ENCODE measurements at regions not wholly inside any gene's neighbourhood (a gene's known extent, or its start where the extent isn't known, plus 50 kb on each side); places are given as distances from the start of the nearest gene placed in this dataset.
A peak's percentile ranks its signal among the peaks of the same experiment; 100 is the strongest.
"Not testable (repeated sequence)": the region's sequence is repeated elsewhere in the genome, so short reads cannot be mapped to it uniquely, and the experiment has no call there.

DNA sequence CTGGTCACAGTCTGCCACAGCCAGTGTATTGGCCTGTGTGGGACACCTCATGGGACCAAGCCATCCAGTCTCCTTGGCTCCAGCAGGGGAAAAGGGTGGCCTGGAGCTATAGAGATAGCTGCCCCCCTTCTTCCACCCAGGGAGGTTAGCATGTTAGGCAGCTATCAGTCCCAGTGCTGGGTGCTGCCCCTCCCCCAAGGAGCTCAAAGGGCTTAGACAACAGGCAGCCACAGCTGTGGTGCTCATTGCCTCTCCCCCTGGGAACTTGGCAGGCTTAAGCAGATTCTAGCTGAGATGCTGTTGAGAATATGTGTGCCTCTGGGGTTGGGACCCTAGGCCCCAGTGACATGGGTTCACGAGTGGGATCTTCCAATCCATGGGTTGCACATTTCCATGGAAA is 226.0 kb upstream of the PTGER4 start:
- Histone ChIP-seq H3K4me3 (no peak overlapping the region), H3K27ac (no peak overlapping the region)

DNA sequence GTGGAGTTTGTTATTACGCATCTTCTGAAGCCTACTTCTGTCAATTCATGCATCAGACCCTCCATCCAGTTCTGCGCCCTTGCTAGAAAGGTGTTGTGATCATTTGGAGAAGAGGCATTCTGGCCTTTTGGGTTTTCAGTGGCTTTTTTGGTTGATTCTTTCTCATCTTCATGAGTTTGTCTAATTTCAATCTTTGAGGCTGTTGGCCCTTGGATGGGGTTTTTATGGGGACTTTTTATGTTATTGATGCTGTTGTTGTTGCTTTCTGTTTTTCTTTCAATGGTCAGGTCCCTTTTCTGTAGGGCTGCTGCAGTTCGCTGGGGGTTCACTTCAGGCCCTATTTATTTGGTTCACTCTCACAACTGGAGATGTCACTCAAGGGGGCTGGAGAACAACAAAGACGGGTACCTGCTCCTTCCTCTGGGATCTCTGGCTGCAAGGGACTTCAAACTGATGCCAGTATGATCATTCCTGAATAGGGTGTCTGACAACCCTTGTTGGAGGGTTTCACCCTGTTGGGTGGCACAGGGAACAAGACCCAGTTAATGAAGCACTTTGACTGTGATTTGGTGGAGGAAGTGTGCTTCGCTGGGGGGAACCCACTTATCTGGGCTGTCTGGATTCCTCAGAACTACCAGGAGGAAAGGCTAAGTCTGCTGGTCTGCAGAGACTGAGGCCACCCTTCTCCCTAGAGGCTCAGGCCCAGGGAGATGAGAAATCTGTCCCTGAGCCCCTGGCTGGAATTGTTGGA is 226.7 kb upstream of the PTGER4 start:
- Histone ChIP-seq H3K4me3 (no peak overlapping the region), H3K27ac (no peak overlapping the region)

DNA sequence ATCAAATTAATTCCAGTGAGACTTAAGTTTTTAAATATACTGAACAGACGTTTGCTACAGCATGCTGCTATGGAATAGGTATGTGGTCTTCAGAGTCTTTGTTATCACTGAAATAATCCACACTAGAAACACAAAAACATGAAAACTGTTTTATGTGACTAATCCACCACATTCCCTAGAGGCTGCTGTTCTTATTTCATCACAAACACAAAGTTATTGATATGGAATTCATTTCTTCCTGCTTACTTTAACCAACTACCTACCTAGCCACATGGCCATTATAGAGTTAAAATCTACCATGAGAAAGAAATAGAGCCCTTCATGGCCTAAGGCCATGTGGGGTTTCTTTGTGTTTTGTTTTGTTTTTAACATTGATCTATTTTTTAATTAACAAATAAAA is 232.3 kb upstream of the PTGER4 start:
- no peak overlapping the region for H3K4me3 ChIP-seq
- H3K27ac ChIP-seq, result peak overlapping the region in 1 of 21 experiments; percentile 2

GRCh38 chr5:40446910-40447309 is 232.8 kb upstream of the PTGER4 start:
- Histone ChIP-seq H3K27ac (peak overlapping the region in 1 of 21 experiments; percentile 2), H3K4me3 (no peak overlapping the region)

DNA sequence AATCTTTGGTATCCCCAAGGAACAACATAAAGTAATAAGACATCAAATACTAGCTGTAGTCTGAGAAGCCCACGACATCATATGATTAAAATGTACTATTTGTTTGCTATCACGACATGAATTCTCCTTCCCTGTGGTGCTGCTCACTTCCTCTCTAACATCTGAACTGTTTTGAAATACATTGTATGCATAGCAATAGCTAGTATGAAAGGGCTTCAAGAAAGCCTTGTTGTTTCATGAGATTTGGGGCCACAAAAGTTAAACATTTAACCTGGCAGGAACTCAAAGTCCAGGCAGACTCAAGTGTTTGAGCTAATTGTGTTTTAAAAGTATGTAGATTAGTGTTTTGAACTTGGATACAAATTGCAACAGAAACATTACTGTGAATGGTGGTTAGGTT is 237.4 kb upstream of the PTGER4 start:
- H3K27ac ChIP-seq, result peak overlapping the region in 2 of 21 experiments; percentile 33 to 59
- no peak overlapping the region for H3K4me3 ChIP-seq

DNA sequence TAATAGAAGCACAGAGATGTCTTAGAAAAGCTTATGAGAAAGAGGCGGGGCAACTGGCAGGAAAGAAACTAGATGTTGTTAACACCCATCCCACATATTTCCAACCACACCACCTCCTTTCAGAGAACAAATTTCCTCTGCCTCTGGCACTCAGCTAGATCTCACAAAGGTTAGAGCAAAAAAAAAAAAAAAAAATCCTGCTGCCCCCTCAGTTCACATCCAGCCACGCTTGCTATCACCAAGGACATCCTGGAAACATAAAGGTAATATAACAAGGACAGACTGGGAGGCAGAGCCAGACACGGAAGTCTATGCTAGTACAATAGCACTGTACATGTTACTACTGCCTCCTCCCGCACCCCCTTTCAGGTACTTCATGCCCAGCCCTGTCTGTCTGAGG is 238.0 kb upstream of the PTGER4 start:
- Histone ChIP-seq H3K4me3 (no peak overlapping the region), H3K27ac (peak overlapping the region in 2 of 21 experiments; percentile 33 to 59)

DNA sequence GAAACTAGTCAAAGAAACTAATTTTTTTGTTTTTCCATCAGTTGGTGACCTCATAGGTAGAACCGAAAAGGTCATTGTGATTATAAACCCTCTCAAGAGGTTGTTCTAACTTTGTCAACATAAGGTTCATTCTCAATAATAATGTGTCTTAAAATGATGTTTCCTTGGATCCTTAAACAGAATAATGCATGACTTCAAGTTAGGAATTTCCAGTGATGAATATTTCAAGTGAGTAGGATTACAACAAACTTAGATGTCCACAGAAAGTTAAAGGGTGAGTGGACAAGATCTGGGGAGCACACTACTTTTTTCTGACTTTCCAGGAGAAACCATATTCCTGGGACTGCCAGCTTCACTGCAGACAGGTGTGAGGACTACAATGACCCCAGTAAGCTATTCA is 239.0 kb upstream of the PTGER4 start:
- Histone ChIP-seq H3K4me3 (no peak overlapping the region), H3K27ac (peak overlapping the region in 1 of 21 experiments; percentile 59)

DNA sequence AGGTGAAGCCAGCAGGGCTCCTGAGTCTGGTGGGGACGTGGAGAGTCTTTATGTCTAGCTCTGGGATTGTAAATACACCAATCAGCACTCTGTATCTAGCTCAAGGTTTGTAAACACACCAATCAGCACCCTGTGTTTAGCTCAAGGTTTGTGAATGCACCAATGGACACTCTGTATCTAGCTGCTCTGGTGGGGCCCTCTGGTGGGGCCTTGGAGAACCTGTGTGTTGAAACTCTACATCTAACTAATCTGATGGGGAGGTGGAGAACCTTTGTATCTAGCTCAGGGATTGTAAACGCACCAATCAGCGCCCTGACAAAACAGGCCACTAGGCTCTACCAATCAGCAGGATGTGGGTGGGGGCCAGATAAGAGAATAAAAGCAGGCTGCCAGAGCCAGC is 240.6 kb upstream of the PTGER4 start:
- not testable (repeated sequence) for H3K4me3 ChIP-seq, H3K27ac ChIP-seq

- H3K4me3 ChIP-seq, H3K27ac ChIP-seq: not testable (repeated sequence)
Observed at GRCh38 chr5:40438646-40439045, 241.1 kb upstream of the PTGER4 start.

DNA sequence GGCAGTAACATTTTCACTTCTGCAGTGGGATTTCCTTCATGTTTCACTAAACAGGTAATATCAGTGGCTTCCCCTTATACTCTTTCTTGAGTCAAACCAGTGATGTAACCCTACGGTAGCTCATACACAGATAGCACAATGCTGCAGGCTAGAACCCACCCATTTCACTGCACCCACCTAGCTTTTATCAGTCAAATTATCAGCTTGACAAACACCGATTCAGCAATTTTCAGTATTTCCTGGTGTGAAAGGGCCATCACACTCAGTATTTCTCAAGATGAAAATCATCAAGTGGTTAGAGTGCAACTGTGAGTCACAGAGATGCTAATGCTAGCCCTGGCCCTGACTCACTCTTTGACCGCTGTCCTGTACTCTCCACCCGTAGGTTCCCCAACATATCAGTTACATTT is 242.3 kb upstream of the PTGER4 start:
- Histone ChIP-seq H3K27ac (peak overlapping the region in 3 of 21 experiments; percentile 61 to 79 (median 69)), H3K4me3 (no peak overlapping the region)

DNA sequence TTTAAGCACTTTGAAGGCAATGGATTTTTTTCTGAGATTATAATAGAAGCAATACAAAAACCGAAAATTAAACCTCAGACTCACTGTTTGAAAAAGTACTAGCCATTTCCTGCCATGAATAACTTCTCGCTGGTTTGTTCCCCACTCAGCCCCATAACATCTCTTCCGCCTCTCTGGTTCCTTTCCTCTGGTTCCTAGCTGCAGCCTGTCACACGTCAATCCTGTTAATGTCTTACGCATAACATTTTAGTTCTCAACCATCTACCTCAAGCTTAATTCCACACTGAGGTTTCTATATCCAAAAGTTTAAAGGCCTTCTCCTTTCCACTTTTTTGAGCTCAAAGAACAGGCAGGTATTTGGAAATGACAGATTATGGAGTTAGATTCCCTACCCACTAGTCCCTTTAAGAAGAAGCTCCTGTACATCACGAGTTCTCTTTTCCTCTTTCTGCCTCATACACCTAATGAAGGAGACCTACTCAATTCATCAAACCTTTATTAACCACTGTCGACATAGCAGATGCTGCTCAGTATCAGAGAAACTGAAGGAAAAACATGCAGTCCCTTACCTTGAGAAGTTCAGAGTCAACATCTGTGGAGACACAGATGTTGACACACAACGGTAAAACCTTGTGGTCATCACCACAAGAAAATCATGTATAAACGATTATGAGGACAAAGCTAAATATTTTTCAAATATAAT is 243.0 kb upstream of the PTGER4 start:
- Histone ChIP-seq H3K27ac (peak overlapping the region in 8 of 21 experiments; percentile 13 to 79 (median 48)), H3K4me3 (no peak overlapping the region)

DNA sequence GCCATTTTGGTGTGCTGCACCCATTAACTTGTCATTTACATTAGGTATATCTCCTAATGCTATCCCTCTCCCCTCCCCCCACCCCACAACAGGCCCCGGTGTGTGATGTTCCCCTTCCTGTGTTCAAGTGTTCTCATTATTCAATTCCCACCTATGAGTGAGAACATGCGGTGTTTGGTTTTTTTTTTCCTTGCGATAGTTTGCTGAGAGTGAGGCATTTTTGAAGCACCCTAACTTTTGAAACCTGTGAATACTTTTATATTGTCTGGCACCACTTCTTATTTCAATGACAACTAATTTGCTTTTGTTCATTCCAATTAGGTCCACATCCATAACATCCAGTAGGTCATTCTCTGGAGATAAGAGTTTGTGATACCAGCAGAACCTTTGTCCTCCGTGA is 244.0 kb upstream of the PTGER4 start:
- not testable (repeated sequence) for H3K4me3 ChIP-seq
- peak overlapping the region in 3 of 21 experiments; percentile 34 to 79 (median 70) for H3K27ac ChIP-seq

GRCh38 chr5:40432836-40433235 is 246.9 kb upstream of the PTGER4 start:
- Histone ChIP-seq H3K4me3 (no peak overlapping the region), H3K27ac (no peak overlapping the region)

DNA sequence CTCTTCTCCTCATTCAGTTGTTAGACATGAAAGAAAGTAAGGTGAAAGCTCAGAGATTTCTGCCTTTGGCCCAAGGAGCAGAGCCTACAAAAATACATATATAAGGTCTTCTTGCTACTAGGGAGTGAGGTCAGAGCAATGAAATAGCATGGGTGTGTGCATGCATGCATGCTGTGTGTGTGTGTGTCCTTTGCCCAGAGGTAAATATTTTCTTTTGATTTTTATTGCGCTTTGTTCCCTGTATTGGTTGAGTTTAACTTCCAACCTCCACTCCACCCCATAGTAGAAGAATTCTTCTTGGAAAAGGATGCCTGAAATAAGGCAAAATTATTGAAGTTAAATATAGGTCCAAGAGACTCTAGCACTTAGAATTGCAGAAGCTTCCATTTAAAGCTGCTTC is 248.0 kb upstream of the PTGER4 start:
- Histone ChIP-seq H3K4me3 (no peak overlapping the region), H3K27ac (no peak overlapping the region)

DNA sequence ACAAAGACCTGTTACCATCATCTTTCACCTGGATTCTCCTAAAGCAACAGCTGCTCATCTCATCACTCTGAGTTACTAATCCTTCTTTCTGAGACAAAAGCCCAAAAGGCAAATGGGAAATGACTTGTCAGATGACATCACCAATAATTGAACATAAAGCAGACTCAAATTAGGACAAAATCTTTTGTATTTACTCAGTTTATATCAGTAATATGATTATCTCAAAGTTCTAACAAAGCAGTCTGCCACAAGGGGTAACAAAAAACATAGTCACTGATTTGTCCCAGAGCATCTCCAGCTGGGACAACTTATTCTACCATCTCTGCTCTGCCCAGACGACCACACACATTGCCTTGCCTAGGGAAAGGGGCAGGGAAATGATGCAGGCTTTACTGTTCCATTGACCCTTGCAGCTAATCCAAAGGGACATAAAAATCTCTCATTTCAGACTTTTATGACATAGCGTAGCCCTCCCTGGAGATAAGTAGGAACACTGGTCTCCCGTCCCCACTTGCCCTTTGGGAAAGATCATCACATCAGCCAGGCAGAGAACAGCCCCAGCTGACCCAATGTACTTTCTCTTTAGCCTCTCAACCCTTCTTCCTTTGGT is 249.5 kb upstream of the PTGER4 start:
- H3K4me3 ChIP-seq, result no peak overlapping the region
- peak overlapping the region in 9 of 21 experiments; percentile 7 to 60 (median 21) for H3K27ac ChIP-seq

DNA sequence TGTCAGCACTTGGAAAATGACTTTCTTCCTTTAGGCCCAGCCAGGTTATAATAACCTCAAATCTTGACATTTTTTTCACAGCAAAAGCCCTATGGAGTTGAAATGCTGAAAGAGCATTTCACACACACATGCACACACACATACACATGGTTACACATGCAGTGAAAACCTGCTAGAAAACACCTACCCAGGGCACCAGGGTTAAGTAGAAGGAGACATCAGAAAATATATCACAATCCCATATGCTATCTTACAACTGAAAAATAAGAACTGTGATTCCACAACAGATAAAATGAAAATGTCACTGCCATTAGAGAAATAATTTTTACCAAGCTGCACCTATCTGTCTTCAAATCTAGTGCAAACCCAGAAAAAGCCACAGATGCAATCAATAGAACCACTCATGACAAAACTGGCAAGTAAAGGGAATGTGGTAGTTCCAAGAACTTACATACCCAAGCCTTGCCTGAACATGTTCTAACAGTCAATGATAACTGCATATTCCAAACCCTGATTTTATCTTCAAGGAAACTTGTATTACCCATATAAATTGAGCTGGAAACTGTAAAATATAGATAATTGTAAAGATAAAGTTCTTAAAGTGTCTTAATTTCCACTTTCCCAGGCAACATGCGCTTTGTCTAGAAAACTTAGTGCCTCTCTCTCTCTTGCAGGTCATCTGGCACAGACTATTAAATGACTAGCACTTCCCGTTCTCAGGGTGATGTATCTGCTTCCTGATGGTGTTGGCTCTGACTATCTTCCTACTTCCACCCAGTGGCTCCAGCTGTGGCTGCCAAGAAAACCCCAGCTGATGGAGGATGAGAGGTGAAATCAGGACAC is 250.2 kb upstream of the PTGER4 start:
- Histone ChIP-seq H3K27ac (peak overlapping the region in 8 of 21 experiments; percentile 7 to 60 (median 26)), H3K4me3 (no peak overlapping the region)

DNA sequence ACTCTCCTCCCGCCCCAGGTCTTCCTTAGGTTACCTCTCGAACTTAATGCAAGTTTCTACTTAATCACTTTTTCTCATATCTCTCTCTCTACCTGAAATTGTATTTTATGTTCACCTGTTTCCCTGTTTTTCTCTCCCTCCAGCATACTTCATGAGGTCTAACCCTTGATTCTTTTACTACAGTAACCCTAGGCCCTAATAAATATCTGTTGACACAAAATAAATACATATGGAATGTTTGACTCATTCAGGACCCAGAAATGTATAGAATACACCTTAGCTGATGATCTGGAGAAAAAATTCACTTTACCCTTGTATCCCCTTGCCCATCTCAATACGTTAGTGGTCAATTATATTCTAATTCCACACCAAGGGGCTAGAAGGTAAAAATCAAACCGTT is 250.9 kb upstream of the PTGER4 start:
- Histone ChIP-seq H3K27ac (peak overlapping the region in 7 of 21 experiments; percentile 7 to 60 (median 43)), H3K4me3 (no peak overlapping the region)

DNA sequence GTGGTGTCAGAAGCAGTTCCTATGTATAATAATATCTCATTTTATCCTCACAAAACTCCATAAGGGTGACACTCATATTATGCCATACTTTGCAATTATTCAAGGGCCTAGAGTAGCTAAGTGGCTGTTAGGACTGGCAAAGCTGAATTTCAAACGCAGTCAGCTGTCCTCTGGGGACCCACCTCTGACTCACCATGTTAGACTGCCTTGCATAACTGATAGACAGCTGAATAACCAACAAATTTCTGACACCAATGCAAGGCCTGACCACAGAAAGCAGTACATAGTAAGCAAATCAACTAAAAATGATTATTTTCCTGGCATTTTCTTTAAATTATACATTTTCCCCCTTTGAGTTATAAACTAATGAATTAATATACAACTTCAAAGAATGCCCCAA is 251.6 kb upstream of the PTGER4 start:
- Histone ChIP-seq H3K4me3 (no peak overlapping the region), H3K27ac (peak overlapping the region in 3 of 21 experiments; percentile 7 to 60 (median 44))

DNA sequence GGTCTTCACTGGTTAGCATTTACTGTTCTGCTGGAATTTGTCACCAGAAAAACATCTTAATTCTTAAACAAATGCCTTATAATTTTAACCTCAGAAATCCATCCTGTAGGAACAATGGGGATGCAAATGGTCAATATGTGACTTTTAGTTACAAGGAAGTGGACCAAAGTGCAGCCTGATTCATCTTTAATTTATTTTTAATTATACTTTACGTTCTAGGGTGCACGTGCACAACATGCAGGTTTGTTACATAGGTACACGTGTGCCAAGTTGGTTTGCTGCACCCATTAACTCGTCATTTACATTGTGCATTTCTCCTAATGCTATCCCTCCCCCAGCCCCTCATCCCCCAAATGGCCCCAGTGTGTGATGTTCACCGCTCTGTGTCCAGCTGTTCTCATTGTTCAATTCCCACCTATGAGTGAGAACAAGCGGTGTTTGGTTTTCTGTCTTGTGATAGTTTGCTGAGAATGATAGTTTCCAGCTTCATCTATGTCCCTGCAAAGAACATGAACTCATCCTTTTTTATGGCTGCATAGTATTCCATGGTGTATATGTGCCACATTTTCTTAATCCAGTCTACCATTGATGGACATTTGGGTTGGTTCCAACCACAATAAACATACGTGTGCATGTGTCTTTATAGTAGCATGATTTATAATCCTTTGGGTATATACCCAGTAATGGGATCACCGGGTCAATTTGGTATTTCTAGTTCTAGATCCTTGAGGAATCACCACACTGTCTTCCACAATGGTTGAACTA is 262.5 kb upstream of the PTGER4 start:
- H3K4me3 ChIP-seq, H3K27ac ChIP-seq: not testable (repeated sequence)
